Non-pigmented ciliary epithelial cell (primary cell): ENCODE measurements at regions not wholly inside any gene's neighbourhood (a gene's known extent, or its start where the extent isn't known, plus 50 kb on each side); places are given as distances from the start of the nearest gene placed in this dataset.

Source experiments
- DNase-seq: peaks from one replicate; pipeline ENCODE4 v3.0.0-alpha.2; 2010; ENCODE audit warnings: low read depth

- no peak for DNase-seq
Measured at GRCh38 chr6:90663106-90663505, 76.2 kb upstream of the MAP3K7 start.

- no peak for DNase-seq
Measured at GRCh38 chr6:90660931-90661330, 74.1 kb upstream of the MAP3K7 start.

- no peak for DNase-seq
Measured at GRCh38 chr6:90658497-90658896, 71.6 kb upstream of the MAP3K7 start.

GRCh38 chr6:90656325-90656724 is 69.5 kb upstream of the MAP3K7 start:
- DNase-seq = no peak

- DNase-seq = no peak
Measured at GRCh38 chr6:90654806-90655205, 67.9 kb upstream of the MAP3K7 start.

- no peak for DNase-seq
Measured at GRCh38 chr6:90654166-90654565, 67.3 kb upstream of the MAP3K7 start.

- DNase-seq = no peak
Measured at GRCh38 chr6:90653750-90654149, 66.9 kb upstream of the MAP3K7 start.

- no peak for DNase-seq
Measured at GRCh38 chr6:90650041-90650940, 63.4 kb upstream of the MAP3K7 start.

GRCh38 chr6:90648873-90649272 is 62.0 kb upstream of the MAP3K7 start:
- DNase-seq = no peak

- no peak for DNase-seq
Measured at GRCh38 chr6:90646940-90647339, 60.1 kb upstream of the MAP3K7 start.

- DNase-seq = no peak
Measured at GRCh38 chr6:90645634-90646033, 58.8 kb upstream of the MAP3K7 start.

GRCh38 chr6:90644492-90644891 is 57.6 kb upstream of the MAP3K7 start:
- no peak for DNase-seq

- no peak for DNase-seq
Measured at GRCh38 chr6:90643381-90643780, 56.5 kb upstream of the MAP3K7 start.

GRCh38 chr6:90637320-90637719 is 50.4 kb upstream of the MAP3K7 start:
- DNase-seq = no peak
